Osteoblast (primary cell): ENCODE measurements at regions not wholly inside any gene's neighbourhood (a gene's known extent, or its start where the extent isn't known, plus 50 kb on each side); places are given as distances from the start of the nearest gene placed in this dataset.

Experiments used
- DNase-seq: peaks from one replicate; pipeline ENCODE4 v3.0.0; 2011; ENCODE audit warnings: low spot score, mixed read lengths; ENCODE audit not compliant: insufficient read length; ENCODE audit errors: missing footprints
- H2AFZ ChIP-seq: 2 replicates; pipeline ENCODE4 v1.6.0; 2011; ENCODE audit warnings: mild to moderate bottlenecking, low read length
- H3K27ac ChIP-seq: 2 replicates; pipeline ENCODE4 v1.5.1; 2011; ENCODE audit warnings: mild to moderate bottlenecking, low read depth, low read length, moderate library complexity
- H3K27me3 ChIP-seq: 2 replicates; pipeline ENCODE4 v1.6.0; 2012; ENCODE audit warnings: mild to moderate bottlenecking, control low read depth, inconsistent platforms, low read length, moderate library complexity; ENCODE audit not compliant: insufficient read depth
- H3K36me3 ChIP-seq: 2 replicates; pipeline ENCODE4 v1.5.1; 2011; ENCODE audit warnings: mild to moderate bottlenecking, low read length, control low read depth, moderate library complexity; ENCODE audit not compliant: insufficient read depth
- H3K4me1 ChIP-seq: 2 replicates; pipeline ENCODE4 v1.5.1; 2011; ENCODE audit warnings: mild to moderate bottlenecking, low read length, control low read depth, moderate library complexity; ENCODE audit not compliant: insufficient read depth
- H3K4me2 ChIP-seq: 2 replicates; pipeline ENCODE4 v1.6.0; 2011; ENCODE audit warnings: mild to moderate bottlenecking, low read length; ENCODE audit not compliant: insufficient read depth
- H3K4me3 ChIP-seq: fragments of 200-600 bp; sonication (generic); 3 replicates; pipeline ENCODE4 v1.5.1; 2012; ENCODE audit warnings: mild to moderate bottlenecking, low read length, inconsistent platforms; ENCODE audit not compliant: insufficient read depth
- H3K79me2 ChIP-seq: 2 replicates; pipeline ENCODE4 v1.6.0; 2012; ENCODE audit warnings: mild to moderate bottlenecking, low read length, control low read depth, inconsistent platforms; ENCODE audit not compliant: insufficient read depth
- H3K9me3 ChIP-seq: 2 replicates; pipeline ENCODE4 v1.5.1; 2011; ENCODE audit warnings: low read depth, low read length, control low read depth
- H4K20me1 ChIP-seq: 2 replicates; pipeline ENCODE4 v1.6.0; 2012; ENCODE audit warnings: mild to moderate bottlenecking, low read length, control low read depth; ENCODE audit not compliant: insufficient read depth
- CTCF ChIP-seq: IDR thresholded peaks from 2 replicates; pipeline ENCODE4 v1.5.1; 2011; ENCODE audit warnings: mild to moderate bottlenecking, low read depth, low read length, moderate library complexity; ENCODE audit errors: extremely low read depth

DNA sequence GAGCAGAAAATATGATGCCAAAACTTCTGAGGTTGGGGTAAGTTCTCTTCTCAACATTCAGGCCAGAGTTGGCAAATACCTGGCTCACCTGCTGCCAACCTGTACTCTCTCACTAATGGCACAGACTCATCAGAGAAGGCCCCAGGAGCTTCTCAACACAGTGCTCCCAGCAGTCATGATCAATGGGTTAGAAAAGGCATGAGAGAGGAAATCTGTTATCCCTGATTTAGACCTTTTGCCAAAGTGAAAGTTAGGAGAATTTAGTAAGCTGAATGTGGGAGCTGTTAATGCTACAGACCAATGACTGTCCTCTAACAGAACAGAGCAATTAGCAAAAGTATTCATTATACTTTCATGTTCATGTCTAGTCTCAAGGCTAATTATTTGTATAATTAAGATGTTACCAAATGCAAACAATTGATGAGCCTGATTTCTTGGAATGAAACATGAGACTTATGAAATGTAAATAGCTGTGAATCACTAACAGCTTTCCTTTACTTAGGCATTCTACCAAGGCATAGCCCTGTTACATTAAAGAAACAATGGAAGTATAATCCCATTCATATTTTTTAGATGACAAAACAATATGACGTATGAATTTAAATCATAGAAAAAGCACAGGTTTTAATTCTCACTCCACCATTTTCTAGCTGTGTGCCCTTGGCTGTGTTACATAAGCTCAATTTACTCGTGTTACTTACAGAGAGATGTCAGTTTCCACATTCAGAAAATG lies 68.7 kb upstream of the MARCHF10 start:
- peak overlapping the region; percentile 53 for H3K4me2 ChIP-seq
- H2AFZ ChIP-seq = peak overlapping the region; percentile 73
- DNase-seq = peak; percentile 89
- no peaks in the 10 kb centered on the region for H4K20me1 ChIP-seq
- H3K27me3 ChIP-seq = no peaks in the 10 kb centered on the region
- H3K4me3 ChIP-seq = peak overlapping the region; percentile 3
- no peaks in the 10 kb centered on the region for H3K79me2 ChIP-seq
- peaks cover 20% of the 10 kb centered on the region for H3K4me1 ChIP-seq
- H3K36me3 ChIP-seq = no peaks in the 10 kb centered on the region
- TF ChIP-seq CTCF = no peak
- H3K9me3 ChIP-seq = no peaks in the 10 kb centered on the region
- peak overlapping the region; percentile 70 for H3K27ac ChIP-seq

GRCh38 chr17:62876063-62876462 lies 67.9 kb upstream of the MARCHF10 start:
- no peaks in the 10 kb centered on the region for H3K36me3 ChIP-seq
- H4K20me1 ChIP-seq = no peaks in the 10 kb centered on the region
- no peak overlapping the region for H3K4me3 ChIP-seq
- H3K4me1 ChIP-seq = peaks cover 20% of the 10 kb centered on the region
- no peak for TF ChIP-seq CTCF
- no peaks in the 10 kb centered on the region for H3K27me3 ChIP-seq
- DNase-seq = no peak
- peak overlapping the region; percentile 53 for H3K4me2 ChIP-seq
- peak overlapping the region; percentile 70 for H3K27ac ChIP-seq
- H2AFZ ChIP-seq = peak overlapping the region; percentile 73
- H3K9me3 ChIP-seq = no peaks in the 10 kb centered on the region
- H3K79me2 ChIP-seq = no peaks in the 10 kb centered on the region

GRCh38 chr17:62875296-62875695 lies 67.2 kb upstream of the MARCHF10 start:
- Histone ChIP-seq H3K9me3 (no peaks in the 10 kb centered on the region), H3K4me2 (no peak overlapping the region), H3K4me1 (peaks cover 20% of the 10 kb centered on the region), H3K27ac (no peak overlapping the region), H4K20me1 (no peaks in the 10 kb centered on the region), H2AFZ (no peak overlapping the region), H3K36me3 (no peaks in the 10 kb centered on the region), H3K27me3 (no peaks in the 10 kb centered on the region), H3K4me3 (no peak overlapping the region), H3K79me2 (no peaks in the 10 kb centered on the region)
- no peak for DNase-seq
- TF ChIP-seq CTCF = no peak

DNA sequence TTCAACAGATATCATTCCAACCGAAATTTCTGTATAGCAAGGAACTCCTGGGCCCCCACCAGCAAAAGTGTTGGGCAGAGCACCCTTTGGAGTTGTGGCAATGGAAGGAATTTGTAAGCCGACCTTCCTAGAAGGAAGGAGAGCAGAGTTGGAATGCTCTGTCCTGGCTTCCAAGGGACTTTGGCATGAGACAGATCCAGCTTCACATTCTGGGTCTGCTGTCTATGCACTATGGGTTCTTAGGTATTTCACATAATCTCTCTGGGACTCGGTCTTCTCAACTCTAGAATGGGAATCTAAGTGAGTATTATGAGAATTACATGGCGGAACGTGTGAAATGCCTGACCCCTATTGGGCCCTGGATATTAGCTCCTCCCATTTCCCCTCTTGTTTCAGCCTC lies 63.2 kb upstream of the MARCHF10 start:
- H3K36me3 ChIP-seq = no peaks in the 10 kb centered on the region
- no peak overlapping the region for H3K4me2 ChIP-seq
- no peak overlapping the region for H3K27ac ChIP-seq
- DNase-seq = no peak
- H3K79me2 ChIP-seq = no peaks in the 10 kb centered on the region
- no peak for TF ChIP-seq CTCF
- H3K27me3 ChIP-seq = no peaks in the 10 kb centered on the region
- peaks cover 11% of the 10 kb centered on the region for H3K4me1 ChIP-seq
- no peak overlapping the region for H2AFZ ChIP-seq
- no peaks in the 10 kb centered on the region for H3K9me3 ChIP-seq
- H3K4me3 ChIP-seq = no peak overlapping the region
- H4K20me1 ChIP-seq = no peaks in the 10 kb centered on the region
